ENCODE measurements at regions not wholly inside any gene's neighbourhood (a gene's known extent, or its start where the extent isn't known, plus 50 kb on each side); places are given as distances from the start of the nearest gene placed in this dataset.
"Not testable (repeated sequence)": the region's sequence is repeated elsewhere in the genome, so short reads cannot be mapped to it uniquely, and the experiment has no call there.

GRCh38 chr7:109335951-109336350 is 766.3 kb downstream of the DNAJB9 start:
- no peak for DNase-seq

DNA sequence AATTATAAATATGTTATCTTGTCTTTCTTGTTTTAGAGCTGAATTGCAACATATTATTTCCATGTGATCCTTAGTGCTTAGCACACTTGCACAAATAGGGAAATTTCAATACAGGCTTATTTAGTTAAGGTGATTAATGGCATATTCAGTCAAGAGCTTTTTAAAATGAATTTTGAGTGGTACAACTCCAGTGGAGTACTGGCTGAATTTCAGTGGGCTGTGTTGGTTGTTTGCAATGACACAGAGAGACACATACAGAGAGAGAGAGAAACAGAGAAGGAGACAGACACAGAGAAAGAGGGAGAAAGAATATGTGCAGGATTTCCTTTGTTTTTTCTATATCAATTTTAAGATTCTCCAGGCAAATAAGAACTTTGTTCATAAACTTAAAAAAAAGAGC is 766.9 kb downstream of the DNAJB9 start:
- DNase-seq, result no peak

GRCh38 chr7:109343678-109344077 is 774.0 kb downstream of the DNAJB9 start:
- DNase-seq, result no peak

- DNase-seq, result no peak
Measured at GRCh38 chr7:109351493-109351892, 781.8 kb downstream of the DNAJB9 start.

GRCh38 chr7:109354000-109354399 is 784.3 kb downstream of the DNAJB9 start:
- DNase-seq, result no peak

GRCh38 chr7:109354552-109354951 is 784.9 kb downstream of the DNAJB9 start:
- no peak for DNase-seq

GRCh38 chr7:109375823-109376222 is 806.1 kb downstream of the DNAJB9 start:
- DNase-seq, result no peak

DNA sequence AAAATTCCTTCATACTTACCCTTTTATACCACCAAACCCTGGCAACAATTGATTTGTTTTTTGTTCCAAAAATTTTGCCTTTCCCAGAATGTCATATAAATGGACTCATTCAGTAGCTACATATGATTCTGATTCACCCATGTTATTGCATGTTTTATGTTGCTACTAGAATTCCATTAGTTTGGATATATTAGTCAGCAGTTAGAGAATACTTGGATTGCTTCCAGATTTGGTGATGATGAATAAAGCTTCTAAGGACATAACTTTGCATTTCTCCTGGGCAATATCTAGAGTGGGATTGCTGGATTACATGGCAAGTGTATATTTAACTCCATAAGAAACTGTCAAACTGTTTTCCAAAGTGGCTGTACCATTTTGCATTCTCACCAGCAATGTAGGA is 806.9 kb downstream of the DNAJB9 start:
- no peak for DNase-seq

GRCh38 chr7:109377076-109377884 is 807.6 kb downstream of the DNAJB9 start:
- DNase-seq, result no peak

- no peak for DNase-seq
Measured at GRCh38 chr7:109386959-109387358, 817.3 kb downstream of the DNAJB9 start.

GRCh38 chr7:109387530-109387929 is 817.9 kb downstream of the DNAJB9 start:
- no peak for DNase-seq

DNA sequence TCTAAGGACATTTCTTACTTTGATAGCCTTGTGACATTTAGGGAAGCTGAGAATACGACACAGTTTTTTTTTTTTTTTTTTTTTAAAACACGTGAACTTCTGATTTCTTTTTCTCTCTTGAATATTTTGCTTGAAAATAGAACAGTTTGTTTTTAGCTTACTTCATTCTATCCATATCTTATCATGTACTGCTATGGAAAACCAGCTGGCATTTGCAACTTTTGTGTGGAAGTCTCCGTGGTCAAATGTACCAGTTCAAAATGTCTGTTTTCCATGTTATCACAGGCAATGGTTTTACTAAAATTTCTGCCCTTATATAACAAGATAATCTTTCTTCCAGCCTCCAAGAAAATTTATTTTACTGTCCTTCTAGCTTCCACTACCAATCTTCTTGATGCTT is 821.6 kb downstream of the DNAJB9 start:
- DNase-seq, result no peak

DNA sequence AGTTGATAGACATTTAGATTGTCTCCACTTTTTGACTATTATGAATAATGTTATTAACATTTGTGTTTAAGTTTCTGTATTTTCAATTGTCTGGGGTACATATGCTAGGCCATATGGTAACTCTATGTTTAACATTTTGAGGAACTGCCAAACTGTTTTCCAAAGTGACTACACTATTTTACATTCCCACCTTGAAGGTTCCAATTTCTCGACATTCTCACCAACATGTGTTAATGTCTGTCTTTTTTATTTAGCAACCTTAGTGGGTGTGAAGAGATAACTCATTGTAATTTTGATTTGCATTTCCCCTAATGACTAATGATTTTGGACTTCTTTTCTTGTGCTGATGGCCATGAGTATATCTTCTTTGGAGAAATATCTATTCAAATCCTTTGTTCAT is 832.4 kb downstream of the DNAJB9 start:
- DNase-seq, result no peak

DNA sequence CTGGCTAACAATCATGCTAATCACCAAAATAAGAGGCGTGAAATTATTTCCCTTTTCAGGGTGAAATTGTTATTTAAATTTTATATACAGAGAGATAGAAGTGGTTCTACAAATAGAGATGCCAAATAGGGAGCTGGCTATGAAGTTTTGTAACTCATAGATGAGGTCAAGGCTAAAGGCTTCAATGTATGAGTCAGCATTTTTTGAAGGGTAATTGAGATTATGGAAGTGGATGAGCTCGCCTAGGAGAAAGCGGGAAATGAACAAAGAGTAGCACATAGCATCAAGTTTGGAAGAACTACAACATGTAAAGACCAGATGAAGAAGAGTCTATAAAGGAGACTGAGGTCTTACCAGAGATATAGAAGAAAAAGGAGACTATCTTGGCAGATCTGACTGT is 838.1 kb downstream of the DNAJB9 start:
- no peak for DNase-seq

- DNase-seq, result no peak
Measured at GRCh38 chr7:109437957-109438356, 868.3 kb downstream of the DNAJB9 start.

- DNase-seq, result no peak
Measured at GRCh38 chr7:109449760-109450159, 880.1 kb downstream of the DNAJB9 start.

- DNase-seq, result no peak
Measured at GRCh38 chr7:109456116-109456515, 886.4 kb downstream of the DNAJB9 start.

DNA sequence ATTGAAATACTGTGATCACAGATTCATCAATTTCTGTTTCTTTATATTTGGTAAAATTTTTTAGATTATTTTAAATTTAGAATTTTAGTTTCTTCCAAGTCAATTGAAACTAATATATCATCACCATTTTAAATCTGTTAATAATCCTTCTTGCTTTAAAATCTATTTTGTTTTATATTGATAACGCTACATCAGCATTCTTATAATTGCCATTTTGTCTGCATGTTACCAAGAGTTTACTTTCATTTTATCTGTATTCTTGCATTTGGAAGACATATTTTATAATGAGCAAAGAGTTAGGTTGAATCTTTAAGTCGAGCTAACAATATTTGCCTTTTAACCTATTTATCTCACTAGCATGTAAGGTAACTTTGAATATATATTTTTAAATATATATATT is 890.6 kb downstream of the DNAJB9 start:
- DNase-seq, result no peak

DNA sequence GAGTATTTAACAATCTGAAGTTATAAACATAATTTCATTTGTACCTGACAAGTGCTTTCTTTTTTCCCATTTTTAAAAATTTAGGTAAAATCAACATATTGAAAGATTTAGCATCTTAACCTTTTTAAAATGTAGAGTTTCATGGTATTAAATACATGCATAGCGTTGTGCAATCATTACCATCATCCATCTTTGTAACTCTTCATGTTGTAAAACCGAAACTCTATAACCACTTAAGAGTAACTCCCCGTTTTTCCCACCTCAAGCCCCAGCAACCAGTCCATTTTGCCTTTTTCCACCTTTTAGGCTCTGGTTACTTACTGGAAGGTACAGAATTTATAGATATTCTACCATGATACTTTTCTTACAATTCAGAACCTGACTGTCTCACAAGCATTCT is 892.5 kb downstream of the DNAJB9 start:
- no peak for DNase-seq

DNA sequence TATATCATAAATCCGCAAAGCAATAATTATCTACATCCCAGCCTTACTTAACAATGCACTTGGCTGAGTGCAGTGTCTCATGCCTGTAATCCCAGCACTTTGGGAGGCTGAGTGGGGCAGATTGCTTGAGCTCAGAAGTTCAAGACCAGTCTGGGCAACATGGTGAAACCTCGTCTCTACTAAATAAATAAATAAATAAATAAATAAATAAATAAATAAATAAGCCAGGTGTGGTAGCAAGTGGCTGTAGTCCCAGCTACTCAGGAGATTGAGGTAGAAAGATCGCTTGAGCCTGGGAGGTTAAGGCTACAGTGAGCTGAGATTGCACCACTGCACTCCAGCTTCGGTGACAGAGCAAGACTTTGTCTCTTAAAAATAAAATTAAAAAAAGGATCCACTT is 898.1 kb downstream of the DNAJB9 start:
- DNase-seq, result not testable (repeated sequence)

DNA sequence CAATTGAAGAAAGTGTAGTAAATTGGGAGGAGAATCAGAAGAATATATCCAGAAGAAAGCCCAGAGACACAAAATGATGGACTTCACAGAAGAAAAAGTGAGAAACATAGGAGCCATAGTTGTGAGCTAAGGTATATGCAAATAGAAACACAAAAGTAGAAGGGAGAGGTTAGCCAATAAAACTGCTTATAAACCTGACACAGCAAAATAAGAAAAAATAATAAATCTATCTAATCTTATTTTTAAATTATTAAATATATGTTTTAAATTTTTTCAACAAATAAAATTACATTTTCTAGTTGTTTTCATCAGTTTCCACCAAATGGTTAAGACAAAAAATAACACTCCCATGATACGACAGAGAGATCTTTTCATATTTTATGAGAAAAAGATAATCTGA is 903.5 kb downstream of the DNAJB9 start:
- DNase-seq, result no peak

DNA sequence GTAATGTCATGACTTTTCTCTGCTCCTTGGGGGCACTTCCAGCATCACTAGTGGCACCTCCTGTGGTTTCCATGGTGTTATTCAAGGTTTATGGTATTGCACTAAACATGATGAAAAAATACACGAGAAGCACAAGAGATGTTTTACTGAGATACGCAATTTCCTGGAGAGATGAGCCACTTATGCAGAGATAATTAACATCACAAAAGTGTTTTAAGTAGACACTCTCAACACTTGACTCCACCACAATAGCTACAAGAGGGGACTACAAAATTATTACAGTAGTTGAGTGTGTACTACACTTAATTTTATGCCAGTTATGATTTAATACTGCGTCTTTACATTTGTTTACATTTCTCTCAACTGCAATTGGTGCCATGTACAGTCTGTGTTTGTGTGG is 906.7 kb downstream of the DNAJB9 start:
- no peak for DNase-seq

DNA sequence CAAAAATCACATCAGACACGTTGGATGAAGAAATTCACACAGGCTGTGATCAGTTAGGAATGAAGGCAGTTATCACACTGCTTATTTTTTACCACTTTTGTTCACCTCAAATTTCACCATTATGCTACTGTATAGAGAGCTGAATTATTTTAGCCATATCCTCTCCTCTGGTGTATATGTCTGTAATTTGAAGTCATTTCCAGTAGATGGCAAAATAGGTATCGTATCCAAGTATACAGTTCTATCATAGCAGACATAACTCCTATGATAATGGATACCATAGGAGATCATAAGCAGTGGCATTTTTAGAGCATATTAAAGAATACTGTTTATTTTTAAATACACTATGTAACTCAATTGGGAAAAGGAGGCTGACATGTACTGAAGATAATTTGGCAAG is 909.7 kb downstream of the DNAJB9 start:
- no peak for DNase-seq

DNA sequence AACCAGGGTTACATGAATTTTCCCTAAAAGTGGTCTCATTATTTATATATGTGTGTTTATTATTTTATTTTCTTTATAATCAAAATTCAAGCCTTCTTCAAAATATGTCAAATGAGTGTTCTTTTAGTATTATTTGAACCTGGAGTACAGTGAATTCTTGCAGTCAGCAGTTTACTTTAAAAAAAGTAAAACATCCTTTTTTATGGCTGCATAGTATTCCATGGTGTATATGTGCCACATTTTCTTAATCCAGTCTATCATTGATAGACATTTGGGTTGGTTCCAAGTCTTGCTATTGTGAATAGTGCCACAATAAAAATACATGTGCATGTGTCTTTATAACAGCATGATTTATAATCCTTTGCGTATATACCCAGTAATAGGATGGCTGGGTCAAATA is 920.9 kb downstream of the DNAJB9 start:
- DNase-seq, result not testable (repeated sequence)

- no peak for DNase-seq
Measured at GRCh38 chr7:109497053-109497452, 927.4 kb downstream of the DNAJB9 start.

Data from cerebellar nuclear complex (tissue), 1 donor.